ENCODE measurements at regions not wholly inside any gene's neighbourhood (a gene's known extent, or its start where the extent isn't known, plus 50 kb on each side); places are given as distances from the start of the nearest gene placed in this dataset.
"Not testable (repeated sequence)": the region's sequence is repeated elsewhere in the genome, so short reads cannot be mapped to it uniquely, and the experiment has no call there.

- H3K9me3 ChIP-seq (ENCODE audit: low read depth, low read length, poor library complexity, severe bottlenecking); H3K4me1 ChIP-seq (ENCODE audit: insufficient read depth, low read length, poor library complexity, severe bottlenecking); DNase-seq (ENCODE audit: low spot score); H3K4me3 ChIP-seq (ENCODE audit: low read depth, low read length, poor library complexity, severe bottlenecking); H3K27me3 ChIP-seq (replicated peaks; ENCODE audit: insufficient read depth, low read depth, low read length, poor library complexity); intact Hi-C loops (cut with micrococcal nuclease; ENCODE audit: unreplicated experiment); BruUV-seq (replicated peaks); H3K36me3 ChIP-seq (ENCODE audit: insufficient read depth, low read length, poor library complexity, severe bottlenecking); H3K27ac ChIP-seq (ENCODE audit: low read depth, low read length, poor library complexity, severe bottlenecking); CTCF ChIA-PET; POLR2A ChIA-PET (ENCODE audit: low non-redundant PET): not testable (repeated sequence)
Measured at GRCh38 chr1:224032608-224033276, 81.2 kb upstream of the FBXO28 start.

GRCh38 chr1:224031986-224032385 lies 81.9 kb upstream of the FBXO28 start:
- BruUV-seq (replicated peaks); H3K4me3 ChIP-seq (ENCODE audit: low read depth, low read length, poor library complexity, severe bottlenecking); H3K36me3 ChIP-seq (ENCODE audit: insufficient read depth, low read length, poor library complexity, severe bottlenecking); POLR2A ChIA-PET (ENCODE audit: low non-redundant PET); intact Hi-C loops (cut with micrococcal nuclease; ENCODE audit: unreplicated experiment); DNase-seq (ENCODE audit: low spot score); CTCF ChIA-PET; H3K4me1 ChIP-seq (ENCODE audit: insufficient read depth, low read length, poor library complexity, severe bottlenecking); H3K27ac ChIP-seq (ENCODE audit: low read depth, low read length, poor library complexity, severe bottlenecking); H3K9me3 ChIP-seq (ENCODE audit: low read depth, low read length, poor library complexity, severe bottlenecking); H3K27me3 ChIP-seq (replicated peaks; ENCODE audit: insufficient read depth, low read depth, low read length, poor library complexity): not testable (repeated sequence)

- intact Hi-C loops (cut with micrococcal nuclease; ENCODE audit: unreplicated experiment); H3K36me3 ChIP-seq (ENCODE audit: insufficient read depth, low read length, poor library complexity, severe bottlenecking); H3K4me1 ChIP-seq (ENCODE audit: insufficient read depth, low read length, poor library complexity, severe bottlenecking); POLR2A ChIA-PET (ENCODE audit: low non-redundant PET); H3K9me3 ChIP-seq (ENCODE audit: low read depth, low read length, poor library complexity, severe bottlenecking); H3K27ac ChIP-seq (ENCODE audit: low read depth, low read length, poor library complexity, severe bottlenecking); CTCF ChIA-PET; H3K4me3 ChIP-seq (ENCODE audit: low read depth, low read length, poor library complexity, severe bottlenecking); BruUV-seq (replicated peaks); H3K27me3 ChIP-seq (replicated peaks; ENCODE audit: insufficient read depth, low read depth, low read length, poor library complexity); DNase-seq (ENCODE audit: low spot score): not testable (repeated sequence)
Measured at GRCh38 chr1:224030257-224030656, 83.7 kb upstream of the FBXO28 start.

- DNase-seq (ENCODE audit: low spot score); H3K27me3 ChIP-seq (replicated peaks; ENCODE audit: insufficient read depth, low read depth, low read length, poor library complexity); H3K27ac ChIP-seq (ENCODE audit: low read depth, low read length, poor library complexity, severe bottlenecking); intact Hi-C loops (cut with micrococcal nuclease; ENCODE audit: unreplicated experiment); H3K9me3 ChIP-seq (ENCODE audit: low read depth, low read length, poor library complexity, severe bottlenecking); POLR2A ChIA-PET (ENCODE audit: low non-redundant PET); H3K4me3 ChIP-seq (ENCODE audit: low read depth, low read length, poor library complexity, severe bottlenecking); CTCF ChIA-PET; H3K36me3 ChIP-seq (ENCODE audit: insufficient read depth, low read length, poor library complexity, severe bottlenecking); H3K4me1 ChIP-seq (ENCODE audit: insufficient read depth, low read length, poor library complexity, severe bottlenecking); BruUV-seq (replicated peaks): not testable (repeated sequence)
Measured at GRCh38 chr1:224029286-224030025, 84.5 kb upstream of the FBXO28 start.

GRCh38 chr1:224028802-224029201 lies 85.1 kb upstream of the FBXO28 start:
- intact Hi-C loops (cut with micrococcal nuclease; ENCODE audit: unreplicated experiment); H3K4me3 ChIP-seq (ENCODE audit: low read depth, low read length, poor library complexity, severe bottlenecking): not testable (repeated sequence)

GRCh38 chr1:224023122-224023521 lies 90.8 kb upstream of the FBXO28 start:
- BruUV-seq (replicated peaks); DNase-seq (ENCODE audit: low spot score); H3K9me3 ChIP-seq (ENCODE audit: low read depth, low read length, poor library complexity, severe bottlenecking); H3K36me3 ChIP-seq (ENCODE audit: insufficient read depth, low read length, poor library complexity, severe bottlenecking); intact Hi-C loops (cut with micrococcal nuclease; ENCODE audit: unreplicated experiment); POLR2A ChIA-PET (ENCODE audit: low non-redundant PET); H3K27ac ChIP-seq (ENCODE audit: low read depth, low read length, poor library complexity, severe bottlenecking); CTCF ChIA-PET; H3K27me3 ChIP-seq (replicated peaks; ENCODE audit: insufficient read depth, low read depth, low read length, poor library complexity); H3K4me1 ChIP-seq (ENCODE audit: insufficient read depth, low read length, poor library complexity, severe bottlenecking); H3K4me3 ChIP-seq (ENCODE audit: low read depth, low read length, poor library complexity, severe bottlenecking): not testable (repeated sequence)

More at GRCh38 chr1:224028802-224029201, 85.1 kb upstream of the FBXO28 start:
- POLR2A ChIA-PET (ENCODE audit: low non-redundant PET); BruUV-seq (replicated peaks); H3K27me3 ChIP-seq (replicated peaks; ENCODE audit: insufficient read depth, low read depth, low read length, poor library complexity); H3K36me3 ChIP-seq (ENCODE audit: insufficient read depth, low read length, poor library complexity, severe bottlenecking); H3K9me3 ChIP-seq (ENCODE audit: low read depth, low read length, poor library complexity, severe bottlenecking); H3K4me1 ChIP-seq (ENCODE audit: insufficient read depth, low read length, poor library complexity, severe bottlenecking); CTCF ChIA-PET; H3K27ac ChIP-seq (ENCODE audit: low read depth, low read length, poor library complexity, severe bottlenecking); DNase-seq (ENCODE audit: low spot score): not testable (repeated sequence)

GRCh38 chr1:224022249-224022970 lies 91.5 kb upstream of the FBXO28 start:
- DNase-seq (ENCODE audit: low spot score); CTCF ChIA-PET; H3K27me3 ChIP-seq (replicated peaks; ENCODE audit: insufficient read depth, low read depth, low read length, poor library complexity); H3K4me1 ChIP-seq (ENCODE audit: insufficient read depth, low read length, poor library complexity, severe bottlenecking); BruUV-seq (replicated peaks); H3K36me3 ChIP-seq (ENCODE audit: insufficient read depth, low read length, poor library complexity, severe bottlenecking); POLR2A ChIA-PET (ENCODE audit: low non-redundant PET); H3K9me3 ChIP-seq (ENCODE audit: low read depth, low read length, poor library complexity, severe bottlenecking); H3K4me3 ChIP-seq (ENCODE audit: low read depth, low read length, poor library complexity, severe bottlenecking); intact Hi-C loops (cut with micrococcal nuclease; ENCODE audit: unreplicated experiment); H3K27ac ChIP-seq (ENCODE audit: low read depth, low read length, poor library complexity, severe bottlenecking): not testable (repeated sequence)
